ENCODE measurements at regions not wholly inside any gene's neighbourhood (a gene's known extent, or its start where the extent isn't known, plus 50 kb on each side); places are given as distances from the start of the nearest gene placed in this dataset.

- no peaks in the 10 kb centered on the region for H3K9me3 ChIP-seq (ENCODE audit: control insufficient read depth, insufficient read depth, low read depth, low read length)
- no peak overlapping the region for H3K27ac ChIP-seq (ENCODE audit: low read length)
- H3K36me3 ChIP-seq (ENCODE audit: control insufficient read depth, insufficient read depth, low read length), result no peaks in the 10 kb centered on the region
- ChIA-PET POLR2A (no interaction called here), CTCF (no interaction called here)
- DNase-seq (ENCODE audit: low read depth, low spot score) (no peak), ATAC-seq (no peak)
- intact Hi-C loops (cut with micrococcal nuclease; ENCODE audit: unreplicated experiment) (no loop called here), in situ Hi-C loops (cut with HindIII; ENCODE audit: low pct_unique_long_range_greater_than_20kb, low sequenced_read_pairs) (no loop called here)
- H3K4me3 ChIP-seq (ENCODE audit: low read depth in 2 of 2, low read length in 2 of 2), result no peak overlapping the region
- no TSS peak for BruUV-seq (replicated peaks)
- no peak for TF ChIP-seq POLR2AphosphoS5 (IDR thresholded peaks at IDR 0.05; ENCODE audit: low read depth, low read length)
- TF ChIP-seq TCF7L2 (IDR thresholded peaks at IDR 0.05; ENCODE audit: low read depth, low read length), result no peak
- no peak for TF ChIP-seq SIN3A (IDR thresholded peaks at IDR 0.05; ENCODE audit: borderline replicate concordance, insufficient read depth, low read depth, low read length)
- no peak for TF ChIP-seq REST (IDR thresholded peaks at IDR 0.05; ENCODE audit: insufficient read depth in 1 of 2, low read depth in 2 of 2, low read length in 1 of 2)
- no peak for TF ChIP-seq CTCF (IDR thresholded peaks at IDR 0.05)
- H3K4me1 ChIP-seq (ENCODE audit: control insufficient read depth, insufficient read depth, low read length), result no peaks in the 10 kb centered on the region
- peaks cover 2% of the 10 kb centered on the region for H3K27me3 ChIP-seq (ENCODE audit: control insufficient read depth, insufficient read depth, low read length)
Measured at GRCh38 chr20:24365670-24366069, 103.8 kb upstream of the SYNDIG1 start.

GRCh38 chr20:24364482-24364881 is 104.9 kb upstream of the SYNDIG1 start:
- ChIA-PET CTCF (no interaction called here), POLR2A (no interaction called here)
- TF ChIP-seq TCF7L2 (IDR thresholded peaks at IDR 0.05; ENCODE audit: low read depth, low read length), result no peak
- no peak for TF ChIP-seq REST (IDR thresholded peaks at IDR 0.05; ENCODE audit: insufficient read depth in 1 of 2, low read depth in 2 of 2, low read length in 1 of 2)
- no peak for TF ChIP-seq SIN3A (IDR thresholded peaks at IDR 0.05; ENCODE audit: borderline replicate concordance, insufficient read depth, low read depth, low read length)
- no peak for TF ChIP-seq CTCF (IDR thresholded peaks at IDR 0.05)
- no peak for TF ChIP-seq POLR2AphosphoS5 (IDR thresholded peaks at IDR 0.05; ENCODE audit: low read depth, low read length)
- Histone ChIP-seq H3K9me3 (ENCODE audit: control insufficient read depth, insufficient read depth, low read depth, low read length) (no peaks in the 10 kb centered on the region), H3K36me3 (ENCODE audit: control insufficient read depth, insufficient read depth, low read length) (no peaks in the 10 kb centered on the region), H3K27ac (ENCODE audit: low read length) (no peak overlapping the region), H3K27me3 (ENCODE audit: control insufficient read depth, insufficient read depth, low read length) (peaks cover 2% of the 10 kb centered on the region), H3K4me3 (ENCODE audit: low read depth in 2 of 2, low read length in 2 of 2) (no peak overlapping the region), H3K4me1 (ENCODE audit: control insufficient read depth, insufficient read depth, low read length) (no peaks in the 10 kb centered on the region)
- ATAC-seq (no peak), DNase-seq (ENCODE audit: low read depth, low spot score) (no peak)
- no TSS peak for BruUV-seq (replicated peaks)
- intact Hi-C loops (cut with micrococcal nuclease; ENCODE audit: unreplicated experiment), result no loop called here
- in situ Hi-C loops (cut with HindIII; ENCODE audit: low pct_unique_long_range_greater_than_20kb, low sequenced_read_pairs), result no loop called here
